Central memory CD4-positive, alpha-beta T cell (primary cell): ENCODE measurements at regions not wholly inside any gene's neighbourhood (a gene's known extent, or its start where the extent isn't known, plus 50 kb on each side); places are given as distances from the start of the nearest gene placed in this dataset.
"Not testable (repeated sequence)": the region's sequence is repeated elsewhere in the genome, so short reads cannot be mapped to it uniquely, and the experiment has no call there.

Experiments
- DNase-seq: peaks from one replicate; pipeline ENCODE4 v3.0.0; 2022

- no peak for DNase-seq
These were observed 124.0 kb upstream of the FNDC3A start for GRCh38 chr13:48851707-48852106.

DNA sequence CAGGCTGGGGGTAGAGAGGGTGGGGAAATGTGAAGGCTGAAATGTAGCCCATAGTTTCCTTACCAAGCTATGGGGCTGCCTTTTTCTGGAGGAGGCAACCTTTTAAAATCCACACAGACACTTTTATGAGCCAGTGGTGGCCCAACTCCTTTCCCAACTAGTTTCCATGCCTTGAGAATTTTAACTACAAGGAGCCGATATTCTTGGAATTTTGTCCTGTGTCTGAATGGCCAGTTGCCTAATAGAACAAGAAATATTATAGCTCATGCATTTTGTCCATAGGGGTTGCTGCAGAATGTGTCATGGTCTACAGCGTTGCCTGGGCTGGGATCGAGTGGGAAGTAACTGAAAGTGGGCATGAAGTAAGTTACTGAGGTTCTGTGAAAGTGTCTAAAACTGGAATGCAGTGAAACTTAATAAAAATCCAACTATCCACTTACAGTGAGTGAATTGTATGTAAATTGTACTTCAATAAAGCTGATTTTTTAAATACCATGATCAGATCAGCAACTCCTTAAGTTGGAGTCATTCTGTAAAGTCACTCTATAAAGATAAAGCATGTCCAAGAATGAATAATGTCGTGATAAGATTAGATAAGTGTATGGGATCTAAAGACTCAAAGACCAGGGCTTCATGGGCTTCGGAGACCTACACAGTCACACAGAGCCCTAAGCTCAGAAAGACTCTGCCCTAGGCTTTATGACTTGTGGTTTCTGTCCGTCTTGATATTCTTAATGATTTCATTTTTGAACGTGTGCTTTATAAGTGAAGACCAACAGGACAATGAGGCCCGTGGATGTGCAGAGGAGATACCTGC is 122.6 kb upstream of the FNDC3A start:
- DNase-seq = no peak

GRCh38 chr13:48853728-48854102 is 122.0 kb upstream of the FNDC3A start:
- no peak for DNase-seq

- DNase-seq = no peak
These were observed 118.1 kb upstream of the FNDC3A start for GRCh38 chr13:48857576-48857975.

GRCh38 chr13:48858122-48858902 is 117.4 kb upstream of the FNDC3A start:
- peak; percentile 3 for DNase-seq

- DNase-seq = no peak
These were observed 116.2 kb upstream of the FNDC3A start for GRCh38 chr13:48859272-48860105.

DNA sequence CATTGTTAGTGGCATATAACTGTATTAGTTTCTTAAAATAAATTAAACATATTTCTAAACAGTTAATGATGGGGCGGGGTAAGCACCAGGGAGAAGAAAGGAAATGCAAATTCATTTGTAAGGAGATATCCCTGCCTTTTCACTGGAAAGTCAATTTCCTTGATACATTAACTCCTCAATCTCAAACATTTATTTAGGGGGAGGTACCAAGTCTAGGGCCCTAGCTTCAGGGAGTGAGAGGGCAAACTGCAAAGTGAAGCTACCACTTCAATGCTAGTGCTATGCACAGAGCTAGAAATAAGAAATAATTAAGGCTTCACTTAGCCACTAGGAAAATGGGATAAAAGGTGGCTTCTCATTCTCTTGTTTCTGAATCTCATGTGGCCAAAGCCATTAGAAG is 115.3 kb upstream of the FNDC3A start:
- DNase-seq = no peak

- no peak for DNase-seq
These were observed 113.1 kb upstream of the FNDC3A start for GRCh38 chr13:48862572-48862971.

GRCh38 chr13:48864100-48864499 is 111.6 kb upstream of the FNDC3A start:
- no peak for DNase-seq

DNA sequence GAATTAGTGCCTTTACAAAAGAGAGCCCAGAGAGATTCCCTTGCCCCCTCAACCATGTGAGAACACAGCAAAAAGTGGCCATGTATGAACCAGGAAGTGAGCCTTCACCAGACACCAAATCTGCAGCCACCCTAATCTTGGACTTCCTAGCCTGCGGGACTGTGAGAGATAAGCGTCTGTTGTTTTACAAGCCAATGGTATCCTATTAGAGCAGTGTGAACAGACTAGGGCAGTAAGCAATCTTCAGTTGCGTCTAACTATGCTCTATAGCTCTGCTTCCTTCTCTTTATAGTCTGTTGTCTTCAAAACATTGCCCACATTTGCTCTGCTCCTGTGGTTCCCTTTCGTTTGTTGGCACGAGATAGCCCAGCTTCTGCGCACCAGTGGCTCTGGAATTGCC is 109.5 kb upstream of the FNDC3A start:
- no peak for DNase-seq

DNA sequence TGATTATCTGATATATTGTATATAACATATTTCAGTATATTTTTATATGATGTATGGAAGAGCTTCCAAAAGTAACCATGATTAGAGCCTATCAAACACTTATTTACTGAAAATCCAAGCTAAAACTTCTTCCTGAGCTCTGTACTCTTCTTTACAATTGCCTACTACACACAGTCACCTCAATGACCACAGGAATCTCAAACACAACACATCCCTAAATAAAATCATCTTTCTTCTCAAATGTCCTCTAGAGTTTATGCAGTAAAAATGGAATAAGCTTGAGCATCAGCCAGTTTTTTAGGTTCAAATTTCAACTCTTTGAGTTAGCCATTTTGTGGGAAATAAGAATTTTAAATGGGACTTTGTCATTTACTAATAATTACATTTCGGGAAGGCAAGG is 102.6 kb upstream of the FNDC3A start:
- DNase-seq = no peak

DNA sequence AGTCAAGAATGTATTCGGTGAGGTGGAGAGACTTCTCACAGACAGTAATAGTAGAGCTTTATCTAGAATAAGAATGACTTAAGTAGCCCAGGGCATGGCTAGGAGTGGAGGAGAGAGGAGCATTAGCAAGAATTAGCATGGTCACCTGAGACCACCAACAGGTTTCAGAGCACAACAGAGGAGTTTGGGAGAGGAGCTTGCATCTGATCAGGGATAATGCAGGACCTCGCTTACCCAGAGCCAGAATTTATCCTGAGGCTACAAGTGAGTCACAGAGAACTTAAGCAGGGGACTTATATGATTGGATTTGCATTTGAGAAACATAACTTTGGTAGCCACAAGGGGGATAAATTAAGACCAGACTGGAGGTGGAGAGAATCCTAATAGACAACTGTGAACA is 102.1 kb upstream of the FNDC3A start:
- no peak for DNase-seq

- DNase-seq = no peak
These were observed 101.5 kb upstream of the FNDC3A start for GRCh38 chr13:48874165-48874564.

- DNase-seq = no peak
These were observed 100.7 kb upstream of the FNDC3A start for GRCh38 chr13:48875047-48875446.

DNA sequence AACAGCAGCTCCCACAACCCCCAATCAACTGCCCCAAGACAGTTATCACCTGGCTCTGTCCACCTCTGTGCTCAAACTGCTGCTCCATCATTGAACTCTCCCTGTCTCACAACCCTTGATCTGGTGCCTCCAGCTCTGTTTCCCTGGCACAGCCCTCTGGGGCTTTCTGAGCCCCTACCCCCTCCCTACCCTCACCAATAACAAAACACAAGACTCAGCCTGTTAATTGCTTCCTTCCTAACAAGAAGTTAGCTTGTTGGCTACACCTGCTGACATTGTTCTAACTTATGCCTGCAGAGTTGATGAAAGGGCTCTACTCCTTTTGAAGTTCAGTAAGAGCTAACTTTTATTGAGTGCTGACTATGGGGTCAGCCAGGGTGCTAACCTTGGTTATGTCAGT is 99.4 kb upstream of the FNDC3A start:
- no peak for DNase-seq

- no peak for DNase-seq
These were observed 96.3 kb upstream of the FNDC3A start for GRCh38 chr13:48879432-48879831.

GRCh38 chr13:48879854-48880253 is 95.9 kb upstream of the FNDC3A start:
- no peak for DNase-seq

DNA sequence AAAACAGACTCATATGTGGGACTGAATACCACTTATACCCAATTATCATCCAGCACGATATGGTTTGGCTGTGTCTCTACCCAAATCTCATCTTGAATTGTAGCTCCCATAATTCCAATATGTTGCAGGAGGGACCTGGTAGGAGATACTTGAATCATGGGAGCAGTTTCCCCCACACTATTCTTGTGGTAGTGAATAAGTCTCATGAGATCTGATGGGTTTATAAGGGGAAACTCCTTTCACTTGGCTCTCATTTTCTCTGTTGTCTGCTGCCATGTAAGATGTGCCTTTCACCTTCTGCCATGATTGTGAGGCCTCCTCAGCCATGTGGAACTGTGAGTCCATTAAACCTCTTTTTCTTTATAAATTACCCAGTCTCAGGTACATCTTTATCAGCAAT is 91.9 kb upstream of the FNDC3A start:
- DNase-seq = not testable (repeated sequence)

DNA sequence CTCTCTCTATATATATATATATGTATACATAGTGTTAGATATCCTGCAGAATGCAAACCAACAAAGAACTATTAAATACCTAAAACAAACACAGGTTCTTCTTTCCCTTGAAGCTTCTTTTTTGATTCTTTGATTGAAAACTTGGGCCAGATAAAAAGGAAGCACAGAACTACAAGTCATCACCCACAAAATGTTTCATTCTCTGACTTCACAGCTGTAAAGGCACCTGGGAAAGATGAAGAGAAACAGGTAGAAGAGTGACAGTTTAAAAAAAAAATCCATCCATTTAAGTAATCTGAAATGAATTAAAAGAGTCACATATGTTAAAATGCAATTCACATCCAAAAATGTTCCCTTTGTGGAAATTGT is 90.7 kb upstream of the FNDC3A start:
- DNase-seq = no peak

GRCh38 chr13:48888613-48889012 is 87.1 kb upstream of the FNDC3A start:
- DNase-seq = no peak

DNA sequence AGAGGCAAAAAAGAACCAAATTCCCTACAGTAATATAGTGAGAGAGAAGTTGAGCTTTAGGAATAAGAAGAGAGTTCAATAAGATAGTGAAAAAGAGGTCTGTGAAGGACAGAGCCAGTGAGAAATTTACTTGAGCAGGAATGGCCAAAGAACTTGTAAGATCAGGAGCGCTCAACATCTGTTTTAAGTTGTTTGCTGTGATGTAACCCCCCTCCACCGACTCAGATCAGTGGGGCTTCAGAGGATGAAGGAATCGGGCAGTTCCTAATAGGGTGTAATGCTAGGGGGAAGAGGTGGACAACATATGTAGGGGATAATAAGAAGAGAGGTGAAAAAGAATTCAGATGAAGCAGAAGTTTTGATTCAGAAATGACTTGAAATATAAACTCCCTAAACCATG is 85.3 kb upstream of the FNDC3A start:
- no peak for DNase-seq

GRCh38 chr13:48891586-48891985 is 84.1 kb upstream of the FNDC3A start:
- DNase-seq = no peak

GRCh38 chr13:48892053-48892687 is 83.5 kb upstream of the FNDC3A start:
- DNase-seq = no peak
